ENCODE measurements at regions not wholly inside any gene's neighbourhood (a gene's known extent, or its start where the extent isn't known, plus 50 kb on each side); places are given as distances from the start of the nearest gene placed in this dataset.

DNA sequence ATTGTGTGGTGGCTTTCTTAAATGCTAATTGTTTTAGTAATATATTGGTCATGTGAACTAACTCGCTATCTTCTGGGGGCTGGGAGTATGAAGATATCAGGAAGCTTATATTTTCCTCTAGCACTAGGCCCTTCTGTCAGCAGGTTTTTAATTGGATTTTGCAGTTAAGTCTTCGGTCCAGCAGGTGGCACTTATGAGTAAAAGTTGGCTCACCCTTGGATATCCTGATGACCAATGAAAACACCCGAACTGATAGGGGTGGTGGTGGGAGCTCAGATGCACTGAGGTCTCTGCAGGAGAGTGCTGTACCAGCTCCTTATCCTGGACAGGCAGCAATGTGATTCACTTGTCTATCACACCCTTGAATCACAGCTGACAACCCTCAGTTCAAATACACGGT lies 1365.8 kb upstream of the DIAPH2 start:
- no peak overlapping the region for H3K4ac ChIP-seq (ENCODE audit: low read depth in 1 of 2, low read length in 2 of 2)
- H2BK5ac ChIP-seq (ENCODE audit: low read depth, low read length, poor library complexity, severe bottlenecking): no peak overlapping the region
- H2AFZ ChIP-seq (ENCODE audit: low read depth, low read length): no peak overlapping the region
- H2BK12ac ChIP-seq (ENCODE audit: low read length in 2 of 2): no peak overlapping the region
- no peak overlapping the region for H2AK5ac ChIP-seq (ENCODE audit: low read length, severe bottlenecking)
- no peak overlapping the region for H3K14ac ChIP-seq (ENCODE audit: low read length in 2 of 2)
- no peaks in the 10 kb centered on the region for H3K36me3 ChIP-seq (ENCODE audit: control insufficient read depth in 1 of 2, insufficient read depth in 2 of 2, low read depth in 1 of 2, low read length in 2 of 2)
- no peaks in the 10 kb centered on the region for H3K4me1 ChIP-seq (ENCODE audit: control insufficient read depth, insufficient read depth, low read depth, low read length)
- no peak overlapping the region for H2BK120ac ChIP-seq (ENCODE audit: low read depth, low read length)
- no peak overlapping the region for H2BK15ac ChIP-seq (ENCODE audit: low read depth, poor library complexity, severe bottlenecking)
- no peak overlapping the region for H3K4me3 ChIP-seq (ENCODE audit: insufficient read depth in 1 of 2, low read depth in 1 of 2, low read length in 2 of 2)
- no peaks in the 10 kb centered on the region for H3K9me3 ChIP-seq (ENCODE audit: control insufficient read depth, low read length)
- H3K9ac ChIP-seq (ENCODE audit: low read length): no peak overlapping the region
- H3K27ac ChIP-seq (ENCODE audit: low read length, poor library complexity, severe bottlenecking): no peak overlapping the region
- WGBS: 41% methylated on average over 4 of the region's 4 CpGs
- no peak overlapping the region for H3K18ac ChIP-seq (ENCODE audit: low read depth in 1 of 2, low read length in 2 of 2)
- H3K79me1 ChIP-seq (replicated peaks; ENCODE audit: low read length, poor library complexity, severe bottlenecking): no peaks in the 10 kb centered on the region
- H4K8ac ChIP-seq (ENCODE audit: low read length): no peak overlapping the region
- no peaks in the 10 kb centered on the region for H3K27me3 ChIP-seq (ENCODE audit: control insufficient read depth in 1 of 2, insufficient read depth in 1 of 2, low read length in 2 of 2)
- H3K4me2 ChIP-seq (ENCODE audit: low read length, poor library complexity, severe bottlenecking): no peak overlapping the region
- no peak overlapping the region for H4K91ac ChIP-seq (ENCODE audit: low read length)
- no peak overlapping the region for H3K23ac ChIP-seq (ENCODE audit: low read length in 2 of 2)
- DNase-seq: no peak

GRCh38 chrX:95325185-95325584 lies 1359.5 kb upstream of the DIAPH2 start:
- H2BK5ac ChIP-seq (ENCODE audit: low read depth, low read length, poor library complexity, severe bottlenecking): no peak overlapping the region
- H3K27ac ChIP-seq (ENCODE audit: low read length, poor library complexity, severe bottlenecking): no peak overlapping the region
- H2AFZ ChIP-seq (ENCODE audit: low read depth, low read length): no peak overlapping the region
- no peak overlapping the region for H3K4ac ChIP-seq (ENCODE audit: low read depth in 1 of 2, low read length in 2 of 2)
- no peak overlapping the region for H3K18ac ChIP-seq (ENCODE audit: low read depth in 1 of 2, low read length in 2 of 2)
- H3K27me3 ChIP-seq (ENCODE audit: control insufficient read depth in 1 of 2, insufficient read depth in 1 of 2, low read length in 2 of 2): no peaks in the 10 kb centered on the region
- no peak overlapping the region for H2AK5ac ChIP-seq (ENCODE audit: low read length, severe bottlenecking)
- H3K79me1 ChIP-seq (replicated peaks; ENCODE audit: low read length, poor library complexity, severe bottlenecking): no peaks in the 10 kb centered on the region
- H3K9ac ChIP-seq (ENCODE audit: low read length): no peak overlapping the region
- H3K9me3 ChIP-seq (ENCODE audit: control insufficient read depth, low read length): no peaks in the 10 kb centered on the region
- no peak overlapping the region for H4K91ac ChIP-seq (ENCODE audit: low read length)
- H4K8ac ChIP-seq (ENCODE audit: low read length): no peak overlapping the region
- H3K4me1 ChIP-seq (ENCODE audit: control insufficient read depth, insufficient read depth, low read depth, low read length): no peaks in the 10 kb centered on the region
- no peaks in the 10 kb centered on the region for H3K36me3 ChIP-seq (ENCODE audit: control insufficient read depth in 1 of 2, insufficient read depth in 2 of 2, low read depth in 1 of 2, low read length in 2 of 2)
- no peak overlapping the region for H3K4me2 ChIP-seq (ENCODE audit: low read length, poor library complexity, severe bottlenecking)
- H2BK120ac ChIP-seq (ENCODE audit: low read depth, low read length): no peak overlapping the region
- no peak overlapping the region for H3K23ac ChIP-seq (ENCODE audit: low read length in 2 of 2)
- 17% methylated on average over 2 of the region's 2 CpGs for WGBS
- DNase-seq: no peak
- H2BK15ac ChIP-seq (ENCODE audit: low read depth, poor library complexity, severe bottlenecking): no peak overlapping the region
- H2BK12ac ChIP-seq (ENCODE audit: low read length in 2 of 2): no peak overlapping the region
- no peak overlapping the region for H3K4me3 ChIP-seq (ENCODE audit: insufficient read depth in 1 of 2, low read depth in 1 of 2, low read length in 2 of 2)
- H3K14ac ChIP-seq (ENCODE audit: low read length in 2 of 2): no peak overlapping the region

- H3K36me3 ChIP-seq (ENCODE audit: control insufficient read depth in 1 of 2, insufficient read depth in 2 of 2, low read depth in 1 of 2, low read length in 2 of 2): no peaks in the 10 kb centered on the region
- H2BK15ac ChIP-seq (ENCODE audit: low read depth, poor library complexity, severe bottlenecking): no peak overlapping the region
- no peak overlapping the region for H3K23ac ChIP-seq (ENCODE audit: low read length in 2 of 2)
- H2BK120ac ChIP-seq (ENCODE audit: low read depth, low read length): no peak overlapping the region
- no peaks in the 10 kb centered on the region for H3K27me3 ChIP-seq (ENCODE audit: control insufficient read depth in 1 of 2, insufficient read depth in 1 of 2, low read length in 2 of 2)
- no peak overlapping the region for H2BK12ac ChIP-seq (ENCODE audit: low read length in 2 of 2)
- H4K8ac ChIP-seq (ENCODE audit: low read length): no peak overlapping the region
- H3K14ac ChIP-seq (ENCODE audit: low read length in 2 of 2): no peak overlapping the region
- no peak overlapping the region for H3K4me3 ChIP-seq (ENCODE audit: insufficient read depth in 1 of 2, low read depth in 1 of 2, low read length in 2 of 2)
- no peak overlapping the region for H3K4ac ChIP-seq (ENCODE audit: low read depth in 1 of 2, low read length in 2 of 2)
- H2AK5ac ChIP-seq (ENCODE audit: low read length, severe bottlenecking): no peak overlapping the region
- H3K18ac ChIP-seq (ENCODE audit: low read depth in 1 of 2, low read length in 2 of 2): no peak overlapping the region
- H2AFZ ChIP-seq (ENCODE audit: low read depth, low read length): no peak overlapping the region
- no peaks in the 10 kb centered on the region for H3K4me1 ChIP-seq (ENCODE audit: control insufficient read depth, insufficient read depth, low read depth, low read length)
- no peak for DNase-seq
- no peak overlapping the region for H4K91ac ChIP-seq (ENCODE audit: low read length)
- H3K9me3 ChIP-seq (ENCODE audit: control insufficient read depth, low read length): no peaks in the 10 kb centered on the region
- no peak overlapping the region for H3K9ac ChIP-seq (ENCODE audit: low read length)
- no peak overlapping the region for H2BK5ac ChIP-seq (ENCODE audit: low read depth, low read length, poor library complexity, severe bottlenecking)
- 68% methylated on average over 2 of the region's 2 CpGs for WGBS
- H3K27ac ChIP-seq (ENCODE audit: low read length, poor library complexity, severe bottlenecking): no peak overlapping the region
- H3K79me1 ChIP-seq (replicated peaks; ENCODE audit: low read length, poor library complexity, severe bottlenecking): no peaks in the 10 kb centered on the region
- no peak overlapping the region for H3K4me2 ChIP-seq (ENCODE audit: low read length, poor library complexity, severe bottlenecking)
Measured at GRCh38 chrX:95330292-95330691, 1354.3 kb upstream of the DIAPH2 start.

GRCh38 chrX:95332530-95332929 lies 1352.1 kb upstream of the DIAPH2 start:
- H3K9me3 ChIP-seq (ENCODE audit: control insufficient read depth, low read length): no peaks in the 10 kb centered on the region
- H2BK5ac ChIP-seq (ENCODE audit: low read depth, low read length, poor library complexity, severe bottlenecking): no peak overlapping the region
- H3K14ac ChIP-seq (ENCODE audit: low read length in 2 of 2): no peak overlapping the region
- H3K4ac ChIP-seq (ENCODE audit: low read depth in 1 of 2, low read length in 2 of 2): no peak overlapping the region
- H3K36me3 ChIP-seq (ENCODE audit: control insufficient read depth in 1 of 2, insufficient read depth in 2 of 2, low read depth in 1 of 2, low read length in 2 of 2): no peaks in the 10 kb centered on the region
- H3K4me1 ChIP-seq (ENCODE audit: control insufficient read depth, insufficient read depth, low read depth, low read length): no peaks in the 10 kb centered on the region
- H3K23ac ChIP-seq (ENCODE audit: low read length in 2 of 2): no peak overlapping the region
- H2BK12ac ChIP-seq (ENCODE audit: low read length in 2 of 2): no peak overlapping the region
- no peak overlapping the region for H2BK120ac ChIP-seq (ENCODE audit: low read depth, low read length)
- no peak overlapping the region for H3K27ac ChIP-seq (ENCODE audit: low read length, poor library complexity, severe bottlenecking)
- H3K27me3 ChIP-seq (ENCODE audit: control insufficient read depth in 1 of 2, insufficient read depth in 1 of 2, low read length in 2 of 2): no peaks in the 10 kb centered on the region
- no peak overlapping the region for H2AK5ac ChIP-seq (ENCODE audit: low read length, severe bottlenecking)
- H3K4me2 ChIP-seq (ENCODE audit: low read length, poor library complexity, severe bottlenecking): no peak overlapping the region
- H3K79me1 ChIP-seq (replicated peaks; ENCODE audit: low read length, poor library complexity, severe bottlenecking): no peaks in the 10 kb centered on the region
- H3K18ac ChIP-seq (ENCODE audit: low read depth in 1 of 2, low read length in 2 of 2): no peak overlapping the region
- H4K91ac ChIP-seq (ENCODE audit: low read length): no peak overlapping the region
- H2BK15ac ChIP-seq (ENCODE audit: low read depth, poor library complexity, severe bottlenecking): no peak overlapping the region
- H3K9ac ChIP-seq (ENCODE audit: low read length): no peak overlapping the region
- 56% methylated on average over 8 of the region's 8 CpGs for WGBS
- no peak overlapping the region for H2AFZ ChIP-seq (ENCODE audit: low read depth, low read length)
- no peak overlapping the region for H3K4me3 ChIP-seq (ENCODE audit: insufficient read depth in 1 of 2, low read depth in 1 of 2, low read length in 2 of 2)
- DNase-seq: no peak
- no peak overlapping the region for H4K8ac ChIP-seq (ENCODE audit: low read length)

Measured in mesenchymal stem cell (in vitro differentiated cells and primary cell).